Activated naive CD8-positive, alpha-beta T cell treated with anti-CD3 and anti-CD28 coated beads, Interleukin-2, amount 10 ng/mL, durations not matched to agents 7 days and 5 days (primary cell): ENCODE measurements at regions not wholly inside any gene's neighbourhood (a gene's known extent, or its start where the extent isn't known, plus 50 kb on each side); places are given as distances from the start of the nearest gene placed in this dataset.
A peak's percentile ranks its signal among the peaks of the same experiment; 100 is the strongest.
"Not testable (repeated sequence)": the region's sequence is repeated elsewhere in the genome, so short reads cannot be mapped to it uniquely, and the experiment has no call there.

Experiments used
- ATAC-seq: fragments of 150-1000 bp; cut with Tn5 transposase; one replicate; pipeline ENCODE4 v1.10.0; 2021; ENCODE audit warnings: low read depth, moderate library complexity
- POLR2A ChIA-PET: fragments of 350-600 bp; sonication (Branson Sonifier 250); formaldehyde crosslinking; loops from one replicate; lab custom pipeline; 2021; ENCODE audit warnings: antibody characterized with exemption; lab: Charles Lee
- DNase-seq: peaks from one replicate; pipeline ENCODE4 v3.0.0; 2021
- H3K27ac Mint-ChIP-seq: one replicate; pipeline ENCODE4 v1.8.0; 2022; ENCODE audit warnings: mild to moderate bottlenecking, mixed read lengths
- H3K27me3 Mint-ChIP-seq: one replicate; pipeline ENCODE4 v1.8.0; 2022; ENCODE audit warnings: mild to moderate bottlenecking, moderate library complexity, mixed read lengths
- H3K36me3 Mint-ChIP-seq: one replicate; pipeline ENCODE4 v1.8.0; 2021; ENCODE audit warnings: mild to moderate bottlenecking, mixed read lengths
- H3K4me1 Mint-ChIP-seq: one replicate; pipeline ENCODE4 v1.8.0; 2021; ENCODE audit warnings: mixed read lengths
- H3K4me3 Mint-ChIP-seq: one replicate; pipeline ENCODE4 v1.8.0; 2022; ENCODE audit warnings: mild to moderate bottlenecking, moderate library complexity, mixed read lengths
- H3K9me3 Mint-ChIP-seq: one replicate; pipeline ENCODE4 v1.8.0; 2021; ENCODE audit warnings: mixed read lengths

DNA sequence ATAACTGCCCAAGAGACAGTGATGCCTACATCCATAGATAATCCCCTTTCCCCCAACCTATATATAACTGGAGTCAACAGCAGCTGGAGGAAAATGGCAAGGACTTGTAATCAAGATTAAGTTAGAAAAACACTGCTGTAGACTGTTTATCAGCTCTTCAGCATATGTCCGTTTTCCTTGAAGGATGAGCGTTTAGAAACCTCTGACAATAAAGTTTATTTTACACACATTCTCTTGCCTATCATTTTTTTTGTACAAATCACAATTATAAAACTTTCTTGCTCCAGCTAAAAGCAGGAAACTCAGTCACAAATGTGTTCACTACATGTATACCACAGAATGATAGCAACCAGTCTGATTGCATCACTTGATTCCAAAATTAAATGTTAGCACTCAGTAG, 50.8 kb downstream of the PPIAL4G start:
- H3K27me3 Mint-ChIP-seq, DNase-seq, H3K4me3 Mint-ChIP-seq, POLR2A ChIA-PET, H3K9me3 Mint-ChIP-seq, H3K27ac Mint-ChIP-seq, ATAC-seq: not testable (repeated sequence)
- H3K4me1 Mint-ChIP-seq = peaks cover 15% of the 10 kb centered on the region
- H3K36me3 Mint-ChIP-seq = peaks cover 66% of the 10 kb centered on the region

DNA sequence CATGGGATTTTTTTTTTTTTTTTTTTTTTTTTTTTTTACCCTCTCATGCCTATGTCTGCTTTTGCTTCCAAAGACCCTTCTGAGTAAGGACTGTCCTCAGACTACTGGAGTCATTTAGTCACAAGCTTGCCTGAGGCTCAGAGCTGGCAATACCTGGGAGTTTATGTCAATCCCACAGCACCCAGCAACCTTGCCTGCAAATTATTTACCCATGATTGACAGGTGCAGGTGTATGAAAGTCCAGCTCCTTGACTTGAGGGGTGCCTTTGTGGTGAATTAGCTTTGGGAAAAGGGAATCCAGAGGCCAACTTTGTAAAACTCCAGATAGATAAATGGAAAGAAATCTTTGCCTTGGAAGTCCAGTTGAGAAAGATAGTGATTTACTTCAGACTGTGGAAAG, 53.2 kb downstream of the PPIAL4G start:
- Mint-ChIP-seq H3K4me1 (peaks cover 31% of the 10 kb centered on the region), H3K36me3 (peaks cover 78% of the 10 kb centered on the region)
- ATAC-seq, H3K4me3 Mint-ChIP-seq, POLR2A ChIA-PET, H3K27ac Mint-ChIP-seq, DNase-seq, H3K27me3 Mint-ChIP-seq, H3K9me3 Mint-ChIP-seq: not testable (repeated sequence)

DNA sequence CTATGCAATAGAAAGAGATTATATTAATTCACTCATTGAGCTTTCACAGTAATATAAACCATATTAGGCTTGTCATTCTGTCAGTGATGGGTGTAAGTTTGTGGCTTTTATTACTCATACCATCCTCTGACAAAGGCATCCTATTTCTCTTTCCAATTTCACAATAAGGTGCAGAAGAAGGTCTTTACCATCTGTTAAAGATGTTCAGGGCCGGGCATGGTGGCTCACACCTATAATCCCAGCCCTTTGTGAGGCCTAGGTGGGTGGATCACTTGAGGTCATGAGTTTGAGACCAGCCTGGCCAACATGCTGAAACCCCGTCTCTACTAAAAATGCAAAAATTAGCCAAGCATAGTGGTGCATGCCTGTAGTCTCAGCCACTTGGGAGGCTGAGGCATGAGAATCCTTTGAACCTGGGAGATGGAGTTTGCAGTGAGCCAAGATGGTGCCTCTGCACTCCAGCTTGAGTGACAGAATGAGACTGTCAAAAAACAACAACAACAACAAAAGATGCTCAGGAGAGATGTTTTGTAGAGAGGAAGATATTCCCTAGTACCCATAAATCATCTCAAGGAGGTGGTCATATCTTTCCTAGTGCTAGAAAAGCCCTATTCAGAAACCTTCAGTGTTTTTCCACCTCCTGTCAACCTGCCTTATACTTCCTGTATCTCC, 56.0 kb downstream of the PPIAL4G start:
- ATAC-seq, POLR2A ChIA-PET, H3K27me3 Mint-ChIP-seq, DNase-seq, H3K9me3 Mint-ChIP-seq, H3K4me3 Mint-ChIP-seq: not testable (repeated sequence)
- peak overlapping the region; percentile 19 for H3K27ac Mint-ChIP-seq
- peaks cover 79% of the 10 kb centered on the region for H3K36me3 Mint-ChIP-seq
- peaks cover 37% of the 10 kb centered on the region for H3K4me1 Mint-ChIP-seq

DNA sequence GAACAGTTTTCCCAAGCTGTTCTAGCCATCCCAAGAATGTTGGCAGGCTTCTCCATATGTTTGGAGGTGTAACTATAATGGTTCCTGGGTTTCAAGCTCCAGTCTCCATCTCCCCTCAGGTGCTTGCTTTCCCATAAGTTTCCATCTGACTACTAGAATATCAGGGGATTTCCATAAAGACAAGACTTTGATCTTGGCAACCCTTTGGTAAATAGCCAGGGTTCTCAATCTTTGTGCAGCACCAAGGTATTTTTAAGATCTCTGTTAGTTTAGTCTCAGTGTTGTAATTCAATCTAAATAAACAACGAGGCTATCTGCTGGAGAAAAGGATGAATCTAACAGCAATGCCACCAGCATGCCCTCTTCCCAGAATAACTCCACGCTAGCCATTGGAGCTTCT, 56.7 kb downstream of the PPIAL4G start:
- H3K27ac Mint-ChIP-seq, POLR2A ChIA-PET, DNase-seq, H3K9me3 Mint-ChIP-seq, H3K27me3 Mint-ChIP-seq, ATAC-seq, H3K4me3 Mint-ChIP-seq: not testable (repeated sequence)
- H3K4me1 Mint-ChIP-seq = peaks cover 35% of the 10 kb centered on the region
- H3K36me3 Mint-ChIP-seq = peaks cover 76% of the 10 kb centered on the region

DNA sequence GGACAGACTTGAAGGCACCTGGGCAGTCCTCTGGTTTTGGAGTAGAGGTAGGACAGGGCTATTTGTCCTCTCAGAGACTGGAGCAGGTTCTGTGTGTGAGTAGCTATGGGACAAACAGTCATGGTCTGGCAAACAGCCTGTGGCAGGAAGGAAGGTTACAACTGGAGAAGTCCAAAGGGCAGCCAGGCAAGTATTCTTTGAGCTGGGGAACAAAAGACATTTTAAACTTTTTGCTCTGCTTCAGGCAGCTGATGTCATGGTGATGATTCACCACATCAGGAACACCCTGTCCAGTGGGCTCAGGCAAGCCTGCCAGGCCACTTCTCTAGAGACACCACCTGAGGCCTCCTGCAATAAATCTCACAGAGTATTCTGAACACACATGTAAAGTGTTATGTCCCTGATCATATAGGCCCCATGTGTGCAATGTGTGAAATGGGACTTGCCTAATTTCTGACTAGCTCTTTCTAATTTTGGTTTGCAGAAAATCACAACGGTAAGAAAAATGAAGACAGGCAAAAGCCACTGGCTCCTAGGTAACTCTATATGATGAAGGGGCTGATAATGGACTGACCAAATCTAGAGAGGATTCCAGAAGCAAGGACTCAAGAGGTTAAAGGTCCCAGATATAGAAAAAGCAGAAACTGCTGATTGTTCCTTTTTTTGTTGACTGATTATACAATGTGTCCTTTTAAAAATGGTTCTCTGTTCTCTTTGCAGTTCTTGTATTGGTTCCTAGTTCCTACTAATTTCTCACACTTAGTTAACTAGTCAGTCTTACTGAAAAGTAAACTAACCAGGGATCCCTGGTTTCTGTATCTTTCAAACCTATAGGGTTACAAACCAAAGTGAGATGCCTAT, 58.7 kb downstream of the PPIAL4G start:
- POLR2A ChIA-PET, DNase-seq, ATAC-seq, H3K9me3 Mint-ChIP-seq, H3K4me3 Mint-ChIP-seq, H3K27ac Mint-ChIP-seq, H3K27me3 Mint-ChIP-seq: not testable (repeated sequence)
- Mint-ChIP-seq H3K4me1 (peaks cover 35% of the 10 kb centered on the region), H3K36me3 (peaks cover 62% of the 10 kb centered on the region)

DNA sequence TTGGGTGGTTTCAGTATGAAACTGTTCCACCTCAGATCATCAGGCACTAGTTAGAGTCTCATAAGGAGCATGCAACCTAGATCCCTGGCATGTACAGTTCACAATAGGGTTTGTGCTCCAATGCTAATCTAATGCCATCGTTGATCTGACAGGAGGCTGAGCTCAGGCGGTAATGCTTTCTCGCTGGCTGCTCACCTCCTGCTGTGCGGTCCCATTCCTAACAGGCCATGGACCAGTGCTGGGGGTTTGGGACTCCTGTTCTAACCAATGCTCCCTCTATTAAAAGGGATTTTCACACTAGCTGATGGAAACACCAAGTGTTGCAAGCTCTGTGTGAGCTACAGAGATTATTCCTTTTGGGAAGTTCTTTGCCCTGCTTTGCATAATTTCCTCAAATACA, 60.2 kb downstream of the PPIAL4G start:
- POLR2A ChIA-PET, H3K4me3 Mint-ChIP-seq, H3K27me3 Mint-ChIP-seq, ATAC-seq, H3K9me3 Mint-ChIP-seq, H3K27ac Mint-ChIP-seq, DNase-seq: not testable (repeated sequence)
- peaks cover 50% of the 10 kb centered on the region for H3K36me3 Mint-ChIP-seq
- H3K4me1 Mint-ChIP-seq = peaks cover 25% of the 10 kb centered on the region

DNA sequence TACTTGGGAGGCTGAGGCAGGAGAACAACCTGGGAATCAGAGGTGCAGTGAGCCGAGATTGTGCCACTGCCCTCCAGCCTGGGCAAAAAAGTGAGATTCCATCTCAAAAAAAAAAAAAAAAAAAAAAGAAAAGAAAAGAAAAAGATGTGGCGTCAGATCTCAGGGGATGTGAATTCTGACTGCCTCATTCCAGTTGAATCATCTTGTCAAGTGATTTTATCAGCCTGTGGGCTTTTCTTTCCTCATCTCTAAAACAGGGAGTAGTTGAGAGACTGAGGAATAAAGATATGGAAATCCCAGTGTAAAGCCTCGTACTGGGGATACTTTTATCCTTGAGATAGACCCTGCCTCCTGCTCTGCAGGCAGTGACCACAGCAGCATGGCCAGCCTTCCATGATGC, 65.9 kb downstream of the PPIAL4G start:
- H3K9me3 Mint-ChIP-seq, POLR2A ChIA-PET, H3K4me3 Mint-ChIP-seq, H3K27ac Mint-ChIP-seq, H3K4me1 Mint-ChIP-seq, H3K27me3 Mint-ChIP-seq, DNase-seq, ATAC-seq: not testable (repeated sequence)
- H3K36me3 Mint-ChIP-seq = peaks cover 13% of the 10 kb centered on the region

DNA sequence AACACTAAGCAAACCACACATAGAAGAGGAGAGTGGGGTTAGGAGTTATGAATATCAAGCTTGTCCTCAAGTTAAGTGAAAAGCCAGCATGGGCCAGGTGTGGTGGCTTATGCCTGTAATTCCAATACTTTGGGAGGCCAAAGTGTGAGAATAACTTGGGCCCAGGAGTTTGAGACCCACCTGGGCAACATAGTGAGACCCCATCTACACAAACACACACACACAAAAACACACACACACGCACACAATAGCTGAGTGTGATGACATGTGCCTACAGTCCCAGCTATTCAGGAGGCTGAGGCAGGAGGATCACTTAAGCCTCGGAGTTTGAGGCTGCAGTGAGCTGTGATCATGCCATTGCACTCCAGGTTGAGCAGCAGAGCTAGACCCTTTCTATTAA, 69.7 kb downstream of the PPIAL4G start:
- H3K4me1 Mint-ChIP-seq, DNase-seq, H3K9me3 Mint-ChIP-seq, POLR2A ChIA-PET, H3K27me3 Mint-ChIP-seq, H3K27ac Mint-ChIP-seq, ATAC-seq, H3K4me3 Mint-ChIP-seq: not testable (repeated sequence)
- H3K36me3 Mint-ChIP-seq = peaks cover 24% of the 10 kb centered on the region

DNA sequence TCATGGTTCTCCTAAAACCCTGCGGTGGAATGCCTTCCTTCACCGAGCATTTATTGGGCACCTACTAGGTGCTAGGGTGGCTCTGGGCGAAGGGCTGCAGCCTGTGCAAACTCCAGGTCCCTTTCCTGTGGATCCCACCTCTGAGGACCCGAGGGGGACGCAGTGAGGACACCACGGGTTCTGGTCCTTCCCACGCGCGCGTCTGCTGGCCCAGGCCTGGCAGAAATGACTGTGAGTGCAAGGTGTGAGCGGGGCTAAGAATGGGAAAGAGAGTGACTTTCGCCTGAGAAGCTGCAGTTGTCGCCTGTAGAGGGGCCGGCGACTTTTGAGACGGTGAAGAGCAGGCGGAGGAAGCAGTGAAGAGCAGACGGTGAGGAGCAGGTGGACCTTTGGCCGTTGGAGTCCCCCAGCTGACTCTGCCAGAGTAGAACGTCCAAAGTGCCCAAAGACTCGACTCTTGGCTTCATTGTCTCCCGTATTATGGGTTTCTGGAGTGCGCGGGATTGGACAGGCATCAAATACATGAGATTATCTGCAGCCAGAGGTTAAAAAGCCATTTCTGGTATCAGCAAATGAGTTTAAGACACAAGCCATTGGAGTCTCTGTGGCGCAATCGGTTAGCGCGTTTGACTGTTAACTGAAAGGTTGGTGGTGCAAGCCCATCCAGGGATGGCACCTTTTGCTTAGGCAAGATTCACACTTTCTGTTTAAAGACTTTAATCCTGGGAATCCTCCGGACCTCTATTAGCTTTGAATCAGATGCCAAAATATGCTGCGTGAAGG, 78.1 kb downstream of the PPIAL4G start:
- H3K27me3 Mint-ChIP-seq, DNase-seq, H3K4me3 Mint-ChIP-seq, H3K9me3 Mint-ChIP-seq, ATAC-seq, H3K27ac Mint-ChIP-seq: not testable (repeated sequence)
- POLR2A ChIA-PET = interaction anchor here (3.9 kb wide), 1 partner anchor 32 kb away, joined by 22 read pairs; no protein-coding TSS in a partner anchor
- peaks cover 17% of the 10 kb centered on the region for H3K4me1 Mint-ChIP-seq
- H3K36me3 Mint-ChIP-seq = peaks cover 12% of the 10 kb centered on the region

DNA sequence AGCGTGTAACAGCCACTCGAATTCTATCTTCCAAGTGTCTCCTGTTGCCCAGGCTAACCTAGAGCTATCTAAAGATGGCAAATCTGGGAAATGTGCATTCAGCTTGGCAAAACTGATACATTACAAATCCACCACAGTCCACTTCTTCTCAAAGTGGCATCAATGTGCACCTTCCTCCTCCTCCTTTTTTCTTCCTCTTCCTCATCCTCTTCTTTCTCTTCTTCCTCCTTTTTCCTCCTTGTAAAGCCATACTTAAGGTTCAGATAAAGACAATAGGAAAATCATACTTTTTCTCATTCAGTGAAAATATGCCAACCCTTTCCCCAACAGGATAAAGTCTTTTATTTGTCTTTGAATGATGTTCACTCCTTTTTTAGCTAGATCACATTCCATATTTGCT, 79.2 kb downstream of the PPIAL4G start:
- peak overlapping the region; percentile 69 for H3K27ac Mint-ChIP-seq

DNA sequence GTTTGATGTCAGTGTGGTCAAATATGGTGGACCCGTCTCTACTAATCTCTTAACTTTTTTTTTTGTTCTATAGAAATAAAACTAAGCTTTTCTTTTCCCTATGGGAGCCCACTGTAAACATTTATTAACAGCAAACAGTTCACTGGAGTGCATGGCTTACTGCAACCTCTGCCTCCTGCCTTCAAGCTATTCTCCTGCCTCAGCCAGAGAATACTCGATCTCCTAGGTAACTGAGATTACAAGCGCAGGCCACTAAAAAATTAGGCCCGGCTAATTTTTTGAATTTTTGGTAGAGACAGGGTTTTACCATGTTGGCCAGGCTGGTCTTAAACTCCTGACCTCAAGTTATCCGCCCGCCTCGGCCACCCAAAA, 80.0 kb downstream of the PPIAL4G start:
- H3K27ac Mint-ChIP-seq = peak overlapping the region; percentile 99
- peaks cover 15% of the 10 kb centered on the region for H3K4me1 Mint-ChIP-seq
- ATAC-seq, H3K27me3 Mint-ChIP-seq, H3K9me3 Mint-ChIP-seq, H3K36me3 Mint-ChIP-seq, DNase-seq: not testable (repeated sequence)
- H3K4me3 Mint-ChIP-seq = peak overlapping the region; percentile 98
- POLR2A ChIA-PET = interaction anchor here (1.4 to 3.9 kb wide), 3 partner anchors 15 to 119 kb away, joined by 8 to 22 read pairs (median 16); no protein-coding TSS in a partner anchor

More for the DNA sequence above, 79.2 kb downstream of the PPIAL4G start:
- not testable (repeated sequence) for ATAC-seq, H3K9me3 Mint-ChIP-seq, H3K27me3 Mint-ChIP-seq, DNase-seq
- Mint-ChIP-seq H3K4me3 (peak overlapping the region; percentile 58), H3K4me1 (peaks cover 17% of the 10 kb centered on the region), H3K36me3 (peaks cover 11% of the 10 kb centered on the region)
- POLR2A ChIA-PET = interaction anchor here (3.9 kb wide), 1 partner anchor 31 kb away, joined by 22 read pairs; no protein-coding TSS in a partner anchor

DNA sequence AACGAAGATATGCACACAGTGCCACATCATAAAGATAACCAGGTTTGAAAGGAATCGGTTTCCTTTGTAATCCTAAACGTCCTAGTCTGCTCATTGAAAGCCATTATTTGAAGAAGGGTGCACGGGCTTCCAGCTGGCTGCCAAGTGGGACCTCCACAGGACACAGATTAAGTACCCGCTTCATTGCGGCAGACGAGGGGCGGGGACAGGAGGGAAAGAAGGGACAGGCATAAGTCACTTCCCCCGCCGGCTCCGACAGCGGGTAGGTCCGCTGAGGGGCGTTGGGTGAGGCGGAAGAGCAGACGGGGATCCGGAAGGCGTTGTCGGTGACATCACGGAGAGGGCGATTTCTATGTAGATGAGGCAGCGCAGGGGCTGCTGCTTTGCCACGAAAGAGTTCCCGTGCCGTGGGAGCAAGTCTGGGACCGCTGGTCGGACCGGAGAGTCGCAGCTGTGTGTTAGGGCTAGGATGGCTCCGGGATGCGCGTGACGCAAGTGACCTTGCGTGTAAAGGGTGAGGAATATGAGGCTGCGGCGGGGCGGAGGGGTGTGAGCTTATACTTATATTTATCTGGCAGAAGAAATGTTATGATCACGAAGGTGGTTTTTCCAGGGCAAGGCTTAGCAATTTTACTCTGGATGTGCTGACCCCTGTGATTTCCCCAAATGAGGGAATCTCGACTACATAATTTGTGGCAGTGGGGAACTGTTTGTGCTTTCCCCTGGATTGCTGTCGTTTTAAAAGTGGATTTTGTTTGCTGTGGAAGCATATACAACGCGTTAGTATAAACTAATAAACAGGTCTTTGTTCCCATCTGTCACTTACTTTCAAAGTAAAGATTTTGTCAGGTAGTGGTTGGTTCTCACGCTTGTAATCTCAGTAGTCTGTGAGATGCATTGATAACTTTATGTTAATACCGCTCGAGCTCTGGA, 80.7 kb downstream of the PPIAL4G start:
- H3K9me3 Mint-ChIP-seq, H3K36me3 Mint-ChIP-seq, H3K27me3 Mint-ChIP-seq: not testable (repeated sequence)
- POLR2A ChIA-PET = interaction anchor here (1.0 to 3.9 kb wide), 5 partner anchors 14 to 120 kb away, joined by 4 to 22 read pairs (median 8); no protein-coding TSS in a partner anchor
- peaks cover 17% of the 10 kb centered on the region for H3K4me1 Mint-ChIP-seq
- ATAC-seq (peak; percentile 95), DNase-seq (peak; percentile 83)
- peak overlapping the region; percentile 98 for H3K4me3 Mint-ChIP-seq
- H3K27ac Mint-ChIP-seq = peak overlapping the region; percentile 99
